ENCODE measurements at regions not wholly inside any gene's neighbourhood (a gene's known extent, or its start where the extent isn't known, plus 50 kb on each side); places are given as distances from the start of the nearest gene placed in this dataset.

GRCh38 chr1:24999426-24999825, 69.3 kb upstream of the RUNX3 start:
- H3K9me3 ChIP-seq (ENCODE audit: control insufficient read depth in 1 of 2, low read length in 2 of 2) = no peaks in the 10 kb centered on the region
- H3K4me3 ChIP-seq (ENCODE audit: low read depth in 1 of 2, low read length in 2 of 2) = no peak overlapping the region
- no peaks in the 10 kb centered on the region for H3K36me3 ChIP-seq (ENCODE audit: control insufficient read depth in 1 of 2, insufficient read depth in 2 of 2, low read length in 2 of 2)
- no peaks in the 10 kb centered on the region for H3K4me1 ChIP-seq (ENCODE audit: control insufficient read depth in 1 of 2, insufficient read depth in 2 of 2, low read length in 2 of 2)
- H3K27ac ChIP-seq (ENCODE audit: low read length) = no peak overlapping the region
- H3K27me3 ChIP-seq (ENCODE audit: low read depth, low read length) = no peaks in the 10 kb centered on the region

GRCh38 chr1:24998563-24999245, 68.6 kb upstream of the RUNX3 start:
- H3K9me3 ChIP-seq (ENCODE audit: control insufficient read depth in 1 of 2, low read length in 2 of 2) = no peaks in the 10 kb centered on the region
- no peaks in the 10 kb centered on the region for H3K27me3 ChIP-seq (ENCODE audit: low read depth, low read length)
- no peaks in the 10 kb centered on the region for H3K36me3 ChIP-seq (ENCODE audit: control insufficient read depth in 1 of 2, insufficient read depth in 2 of 2, low read length in 2 of 2)
- no peak overlapping the region for H3K4me3 ChIP-seq (ENCODE audit: low read depth in 1 of 2, low read length in 2 of 2)
- no peaks in the 10 kb centered on the region for H3K4me1 ChIP-seq (ENCODE audit: control insufficient read depth in 1 of 2, insufficient read depth in 2 of 2, low read length in 2 of 2)
- no peak overlapping the region for H3K27ac ChIP-seq (ENCODE audit: low read length)

GRCh38 chr1:24996983-24997893, 67.2 kb upstream of the RUNX3 start:
- Histone ChIP-seq H3K4me1 (ENCODE audit: control insufficient read depth in 1 of 2, insufficient read depth in 2 of 2, low read length in 2 of 2) (no peaks in the 10 kb centered on the region), H3K9me3 (ENCODE audit: control insufficient read depth in 1 of 2, low read length in 2 of 2) (peaks cover 0 to 1% of the 10 kb centered on the region in 2 donors), H3K4me3 (ENCODE audit: low read depth in 1 of 2, low read length in 2 of 2) (no peak overlapping the region), H3K27ac (ENCODE audit: low read length) (no peak overlapping the region), H3K27me3 (ENCODE audit: low read depth, low read length) (no peaks in the 10 kb centered on the region), H3K36me3 (ENCODE audit: control insufficient read depth in 1 of 2, insufficient read depth in 2 of 2, low read length in 2 of 2) (no peaks in the 10 kb centered on the region)

GRCh38 chr1:24996456-24996855, 66.4 kb upstream of the RUNX3 start:
- no peak overlapping the region for H3K4me3 ChIP-seq (ENCODE audit: low read depth in 1 of 2, low read length in 2 of 2)
- H3K4me1 ChIP-seq (ENCODE audit: control insufficient read depth in 1 of 2, insufficient read depth in 2 of 2, low read length in 2 of 2) = no peaks in the 10 kb centered on the region
- no peak overlapping the region for H3K27ac ChIP-seq (ENCODE audit: low read length)
- H3K27me3 ChIP-seq (ENCODE audit: low read depth, low read length) = no peaks in the 10 kb centered on the region
- H3K9me3 ChIP-seq (ENCODE audit: control insufficient read depth in 1 of 2, low read length in 2 of 2) = peaks cover 0 to 5% of the 10 kb centered on the region in 2 donors
- H3K36me3 ChIP-seq (ENCODE audit: control insufficient read depth in 1 of 2, insufficient read depth in 2 of 2, low read length in 2 of 2) = no peaks in the 10 kb centered on the region

- H3K9me3 ChIP-seq (ENCODE audit: control insufficient read depth in 1 of 2, low read length in 2 of 2) = peaks cover 0 to 5% of the 10 kb centered on the region in 2 donors
These were observed 65.6 kb upstream of the RUNX3 start for GRCh38 chr1:24995661-24996060.

GRCh38 chr1:24995140-24995539, 65.1 kb upstream of the RUNX3 start:
- H3K9me3 ChIP-seq (ENCODE audit: control insufficient read depth in 1 of 2, low read length in 2 of 2) = peaks cover 0 to 5% of the 10 kb centered on the region in 2 donors
- no peak overlapping the region for H3K4me3 ChIP-seq (ENCODE audit: low read depth in 1 of 2, low read length in 2 of 2)
- H3K27me3 ChIP-seq (ENCODE audit: low read depth, low read length) = no peaks in the 10 kb centered on the region
- H3K36me3 ChIP-seq (ENCODE audit: control insufficient read depth in 1 of 2, insufficient read depth in 2 of 2, low read length in 2 of 2) = no peaks in the 10 kb centered on the region
- no peak overlapping the region for H3K27ac ChIP-seq (ENCODE audit: low read length)
- H3K4me1 ChIP-seq (ENCODE audit: control insufficient read depth in 1 of 2, insufficient read depth in 2 of 2, low read length in 2 of 2) = no peaks in the 10 kb centered on the region

More at GRCh38 chr1:24995661-24996060, 65.6 kb upstream of the RUNX3 start:
- Histone ChIP-seq H3K36me3 (ENCODE audit: control insufficient read depth in 1 of 2, insufficient read depth in 2 of 2, low read length in 2 of 2) (no peaks in the 10 kb centered on the region), H3K4me3 (ENCODE audit: low read depth in 1 of 2, low read length in 2 of 2) (no peak overlapping the region), H3K27ac (ENCODE audit: low read length) (no peak overlapping the region), H3K27me3 (ENCODE audit: low read depth, low read length) (no peaks in the 10 kb centered on the region), H3K4me1 (ENCODE audit: control insufficient read depth in 1 of 2, insufficient read depth in 2 of 2, low read length in 2 of 2) (no peaks in the 10 kb centered on the region)

- Histone ChIP-seq H3K36me3 (ENCODE audit: control insufficient read depth in 1 of 2, insufficient read depth in 2 of 2, low read length in 2 of 2) (no peaks in the 10 kb centered on the region), H3K27me3 (ENCODE audit: low read depth, low read length) (no peaks in the 10 kb centered on the region), H3K9me3 (ENCODE audit: control insufficient read depth in 1 of 2, low read length in 2 of 2) (peaks cover 0 to 5% of the 10 kb centered on the region in 2 donors), H3K4me1 (ENCODE audit: control insufficient read depth in 1 of 2, insufficient read depth in 2 of 2, low read length in 2 of 2) (no peaks in the 10 kb centered on the region), H3K27ac (ENCODE audit: low read length) (no peak overlapping the region), H3K4me3 (ENCODE audit: low read depth in 1 of 2, low read length in 2 of 2) (no peak overlapping the region)
These were observed 64.0 kb upstream of the RUNX3 start for GRCh38 chr1:24993871-24994580.

- H3K4me1 ChIP-seq (ENCODE audit: control insufficient read depth in 1 of 2, insufficient read depth in 2 of 2, low read length in 2 of 2) = no peaks in the 10 kb centered on the region
- H3K9me3 ChIP-seq (ENCODE audit: control insufficient read depth in 1 of 2, low read length in 2 of 2) = peaks cover 0 to 5% of the 10 kb centered on the region in 2 donors
- no peak overlapping the region for H3K27ac ChIP-seq (ENCODE audit: low read length)
- H3K4me3 ChIP-seq (ENCODE audit: low read depth in 1 of 2, low read length in 2 of 2) = no peak overlapping the region
- no peaks in the 10 kb centered on the region for H3K36me3 ChIP-seq (ENCODE audit: control insufficient read depth in 1 of 2, insufficient read depth in 2 of 2, low read length in 2 of 2)
- no peaks in the 10 kb centered on the region for H3K27me3 ChIP-seq (ENCODE audit: low read depth, low read length)
These were observed 62.7 kb upstream of the RUNX3 start for GRCh38 chr1:24992761-24993211.

- H3K4me1 ChIP-seq (ENCODE audit: control insufficient read depth in 1 of 2, insufficient read depth in 2 of 2, low read length in 2 of 2) = no peaks in the 10 kb centered on the region
- no peaks in the 10 kb centered on the region for H3K27me3 ChIP-seq (ENCODE audit: low read depth, low read length)
- H3K36me3 ChIP-seq (ENCODE audit: control insufficient read depth in 1 of 2, insufficient read depth in 2 of 2, low read length in 2 of 2) = no peaks in the 10 kb centered on the region
- no peak overlapping the region for H3K4me3 ChIP-seq (ENCODE audit: low read depth in 1 of 2, low read length in 2 of 2)
- peaks cover 0 to 5% of the 10 kb centered on the region in 2 donors for H3K9me3 ChIP-seq (ENCODE audit: control insufficient read depth in 1 of 2, low read length in 2 of 2)
- H3K27ac ChIP-seq (ENCODE audit: low read length) = no peak overlapping the region
These were observed 62.2 kb upstream of the RUNX3 start for GRCh38 chr1:24992124-24992760.

GRCh38 chr1:24991697-24992096, 61.6 kb upstream of the RUNX3 start:
- peaks cover 0 to 5% of the 10 kb centered on the region in 2 donors for H3K9me3 ChIP-seq (ENCODE audit: control insufficient read depth in 1 of 2, low read length in 2 of 2)
- H3K27ac ChIP-seq (ENCODE audit: low read length) = no peak overlapping the region
- H3K27me3 ChIP-seq (ENCODE audit: low read depth, low read length) = no peaks in the 10 kb centered on the region
- no peaks in the 10 kb centered on the region for H3K36me3 ChIP-seq (ENCODE audit: control insufficient read depth in 1 of 2, insufficient read depth in 2 of 2, low read length in 2 of 2)
- H3K4me1 ChIP-seq (ENCODE audit: control insufficient read depth in 1 of 2, insufficient read depth in 2 of 2, low read length in 2 of 2) = no peaks in the 10 kb centered on the region
- H3K4me3 ChIP-seq (ENCODE audit: low read depth in 1 of 2, low read length in 2 of 2) = no peak overlapping the region

Data from muscle layer of duodenum (tissue), 2 donors.